ENCODE measurements at regions not wholly inside any gene's neighbourhood (a gene's known extent, or its start where the extent isn't known, plus 50 kb on each side); places are given as distances from the start of the nearest gene placed in this dataset.
"Not testable (repeated sequence)": the region's sequence is repeated elsewhere in the genome, so short reads cannot be mapped to it uniquely, and the experiment has no call there.

DNA sequence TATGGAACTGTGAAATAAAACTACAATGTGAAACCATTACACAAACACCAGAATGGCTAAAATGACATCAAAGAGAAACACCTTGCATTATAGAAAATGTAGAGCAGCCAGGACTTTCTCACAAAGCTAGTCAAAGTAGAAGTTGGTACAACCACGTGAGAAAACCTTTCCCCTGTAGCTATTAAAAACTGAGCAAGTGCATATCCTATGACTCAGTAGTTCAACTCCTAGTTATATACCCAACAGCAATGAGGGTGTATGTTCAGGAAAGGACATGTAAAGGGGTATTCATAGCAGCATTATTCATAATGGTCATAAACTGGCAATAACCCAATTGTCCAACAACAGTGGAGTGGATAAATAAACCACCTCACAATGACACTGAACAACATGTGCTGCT, 177.5 kb upstream of the NUDT10 start:
- DNase-seq: no peak

GRCh38 chrX:51155566-51155965, 177.1 kb upstream of the NUDT10 start:
- DNase-seq: no peak

DNA sequence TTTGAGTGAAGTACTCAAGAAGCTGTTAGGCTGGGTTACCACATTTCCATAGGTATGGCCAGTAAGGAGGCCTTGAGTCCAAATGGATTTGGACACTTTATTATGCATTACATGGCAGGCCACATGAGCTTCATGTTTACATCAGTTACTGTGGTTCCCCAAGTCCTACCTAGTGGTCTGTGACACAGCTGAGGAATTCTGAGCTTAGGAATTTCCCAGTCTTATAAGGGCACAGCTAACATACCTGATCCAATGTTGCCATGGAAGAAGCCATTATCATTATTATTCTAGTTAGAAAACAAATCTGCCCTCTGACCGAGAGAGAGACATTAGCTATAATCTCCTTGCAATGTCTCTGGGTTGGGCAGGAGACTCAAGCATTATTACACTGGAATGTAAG, 174.4 kb upstream of the NUDT10 start:
- no peak for DNase-seq

DNA sequence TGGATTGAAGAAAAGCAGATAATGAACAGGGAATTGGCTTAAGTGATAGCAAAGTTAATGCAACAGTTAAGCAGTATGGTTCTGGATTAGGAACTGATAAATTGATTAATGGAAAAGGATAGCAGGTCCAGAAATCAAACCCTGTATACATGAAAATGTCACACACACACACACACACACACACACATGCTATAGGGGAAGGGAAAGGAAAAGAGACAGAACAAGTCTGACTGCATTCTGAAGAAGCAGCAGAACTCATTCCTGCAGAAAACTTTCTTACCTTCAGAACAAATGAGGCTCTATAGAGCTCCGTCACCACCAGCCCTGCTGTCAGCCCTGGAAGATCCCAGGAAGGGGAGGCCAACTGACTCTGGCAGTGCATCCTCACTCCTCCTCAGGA, 173.2 kb upstream of the NUDT10 start:
- not testable (repeated sequence) for DNase-seq

GRCh38 chrX:51163730-51164129, 168.9 kb upstream of the NUDT10 start:
- no peak for DNase-seq

- DNase-seq: not testable (repeated sequence)
These were observed 154.2 kb upstream of the NUDT10 start for GRCh38 chrX:51178356-51178900.

DNA sequence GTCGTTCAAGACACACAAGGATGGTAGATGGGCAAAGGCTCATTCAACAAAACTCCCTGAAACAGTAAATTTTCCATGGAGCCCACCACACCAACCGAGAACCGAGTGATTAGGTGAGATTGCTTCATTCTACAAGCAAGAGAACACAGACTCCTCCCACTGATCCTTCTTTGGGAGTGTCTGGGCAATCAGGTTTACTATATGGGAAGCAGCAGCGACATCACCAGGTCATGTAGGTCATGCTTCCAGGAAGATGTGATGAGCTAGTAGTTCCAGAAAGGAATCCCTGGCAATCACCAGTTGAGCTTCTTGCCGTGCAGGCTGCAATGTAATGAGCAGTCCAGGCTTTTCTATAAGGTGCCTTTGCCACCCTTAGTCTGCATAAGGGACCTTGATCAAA, 152.8 kb upstream of the NUDT10 start:
- not testable (repeated sequence) for DNase-seq

DNA sequence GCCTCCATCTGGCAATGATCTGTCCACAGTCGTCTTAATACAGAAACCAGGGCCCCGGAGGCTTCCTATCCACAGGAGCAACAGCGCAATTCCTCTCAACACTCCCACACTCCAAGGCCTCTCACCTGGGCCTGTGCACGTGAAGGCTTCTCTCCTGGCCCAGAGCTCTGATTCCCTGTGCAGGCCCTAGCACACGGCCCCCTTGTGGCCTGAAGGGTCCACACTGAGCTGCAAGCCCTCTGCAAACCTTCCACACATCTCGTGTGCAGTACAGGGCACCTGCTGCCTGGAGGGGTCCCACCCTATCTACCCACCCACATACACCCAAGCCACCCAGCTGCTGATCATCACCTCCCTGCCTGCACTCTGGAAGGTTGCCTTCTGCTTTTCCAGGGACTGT, 150.1 kb upstream of the NUDT10 start:
- DNase-seq: no peak

DNA sequence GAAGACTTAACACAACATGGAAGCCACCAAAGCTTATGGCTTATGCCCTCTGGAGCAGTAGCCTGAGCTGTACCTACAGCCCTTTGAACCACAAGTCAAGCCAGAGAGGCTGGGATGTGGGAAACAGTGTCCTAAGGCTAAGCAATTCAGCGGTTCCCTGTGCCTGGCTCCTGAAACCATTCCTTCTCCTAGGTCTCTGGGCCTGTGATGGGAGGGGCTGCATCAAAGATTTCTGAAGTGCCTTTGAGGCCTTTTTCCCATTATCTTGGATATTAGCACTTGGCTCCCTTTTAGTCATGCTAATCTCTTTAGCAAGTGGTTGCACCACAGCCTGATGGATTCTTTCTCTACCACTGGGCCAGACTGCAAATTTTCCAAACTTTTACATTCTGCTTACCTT, 140.5 kb upstream of the NUDT10 start:
- DNase-seq: no peak

- no peak for DNase-seq
These were observed 117.4 kb upstream of the NUDT10 start for GRCh38 chrX:51215266-51215665.

GRCh38 chrX:51215856-51216255, 116.8 kb upstream of the NUDT10 start:
- DNase-seq: no peak

GRCh38 chrX:51242212-51242611, 90.4 kb upstream of the NUDT10 start:
- no peak for DNase-seq

GRCh38 chrX:51257490-51257889, 75.1 kb upstream of the NUDT10 start:
- DNase-seq: no peak

DNA sequence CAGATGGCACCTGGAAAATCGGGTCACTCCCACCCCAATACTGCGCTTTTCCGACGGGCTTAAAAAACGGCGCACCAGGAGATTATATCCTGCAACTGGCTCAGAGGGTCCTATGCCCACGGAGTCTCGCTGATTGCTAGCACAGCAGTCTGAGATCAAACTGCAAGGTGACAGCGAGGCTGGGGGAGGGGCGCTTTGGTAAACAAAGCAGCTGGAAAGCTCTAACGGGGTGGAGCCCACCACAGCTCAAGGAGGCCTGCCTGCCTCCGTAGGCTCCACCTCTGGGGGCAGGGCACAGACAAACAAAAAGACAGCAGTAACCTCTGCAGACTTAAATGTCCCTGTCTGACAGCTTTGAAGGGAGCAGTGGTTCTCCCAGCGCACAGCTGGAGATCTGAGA, 70.4 kb upstream of the NUDT10 start:
- not testable (repeated sequence) for DNase-seq

GRCh38 chrX:51272638-51273037, 60.0 kb upstream of the NUDT10 start:
- DNase-seq: no peak

GRCh38 chrX:51281758-51282318, 50.8 kb upstream of the NUDT10 start:
- DNase-seq: no peak
